Parathyroid adenoma (tissue), 2 donors: ENCODE measurements at regions not wholly inside any gene's neighbourhood (a gene's known extent, or its start where the extent isn't known, plus 50 kb on each side); places are given as distances from the start of the nearest gene placed in this dataset.

Experiments used
- H2AFZ ChIP-seq: fragments of 300-600 bp; sonication (generic); one replicate; pipeline ENCODE4 v1.7.0; 2017; ENCODE audit warnings: antibody characterized with exemption, mild to moderate bottlenecking
- H3K27ac ChIP-seq: fragments of 300-600 bp; sonication (generic); one replicate; pipeline ENCODE4 v1.7.0; 2017
- H3K27me3 ChIP-seq: fragments of 300-600 bp; sonication (generic); one replicate; pipeline ENCODE4 v1.7.0; 2017; ENCODE audit warnings: low read length; ENCODE audit not compliant: control insufficient read depth, insufficient read depth
- H3K36me3 ChIP-seq: fragments of 300-600 bp; sonication (generic); one replicate; pipeline ENCODE4 v1.7.0; 2017; ENCODE audit warnings: low read length; ENCODE audit not compliant: control insufficient read depth, insufficient read depth
- H3K4me1 ChIP-seq: fragments of 300-600 bp; sonication (generic); one replicate; pipeline ENCODE4 v1.7.0; 2017; ENCODE audit warnings: control low read depth
- H3K4me2 ChIP-seq: fragments of 300-600 bp; sonication (generic); one replicate; pipeline ENCODE4 v1.7.0; 2017; ENCODE audit warnings: low read length
- H3K4me3 ChIP-seq: fragments of 300-600 bp; sonication (generic); one replicate; pipeline ENCODE4 v1.7.0; 2017; ENCODE audit warnings: low read depth, low read length
- H3K79me2 ChIP-seq: fragments of 300-600 bp; sonication (generic); one replicate; pipeline ENCODE4 v1.7.0; 2017; ENCODE audit warnings: control low read depth
- H3K9ac ChIP-seq: fragments of 300-600 bp; sonication (generic); one replicate; pipeline ENCODE4 v1.7.0; 2017; ENCODE audit warnings: mild to moderate bottlenecking
- H3K9me3 ChIP-seq: fragments of 300-600 bp; sonication (generic); one replicate; pipeline ENCODE4 v1.7.0; 2017; ENCODE audit warnings: low read length; ENCODE audit not compliant: control insufficient read depth
- TF ChIP-seq, protein P1 (sequence below): fragments of 300-600 bp; sonication (generic); IDR thresholded peaks from one replicate; pipeline ENCODE4 v1.7.0; 2017; ENCODE audit warnings: antibody characterized with exemption, mild to moderate bottlenecking
- donor health status: primary hyperparathyroidism.

- H3K36me3 ChIP-seq: no peaks in the 10 kb centered on the region
- H3K4me2 ChIP-seq: no peak overlapping the region
- no peak overlapping the region for H3K4me3 ChIP-seq
- no peak overlapping the region for H3K9ac ChIP-seq
- no peaks in the 10 kb centered on the region for H3K27me3 ChIP-seq
- H3K9me3 ChIP-seq: no peaks in the 10 kb centered on the region
- H3K27ac ChIP-seq: no peak overlapping the region
- TF ChIP-seq, protein P1, sequence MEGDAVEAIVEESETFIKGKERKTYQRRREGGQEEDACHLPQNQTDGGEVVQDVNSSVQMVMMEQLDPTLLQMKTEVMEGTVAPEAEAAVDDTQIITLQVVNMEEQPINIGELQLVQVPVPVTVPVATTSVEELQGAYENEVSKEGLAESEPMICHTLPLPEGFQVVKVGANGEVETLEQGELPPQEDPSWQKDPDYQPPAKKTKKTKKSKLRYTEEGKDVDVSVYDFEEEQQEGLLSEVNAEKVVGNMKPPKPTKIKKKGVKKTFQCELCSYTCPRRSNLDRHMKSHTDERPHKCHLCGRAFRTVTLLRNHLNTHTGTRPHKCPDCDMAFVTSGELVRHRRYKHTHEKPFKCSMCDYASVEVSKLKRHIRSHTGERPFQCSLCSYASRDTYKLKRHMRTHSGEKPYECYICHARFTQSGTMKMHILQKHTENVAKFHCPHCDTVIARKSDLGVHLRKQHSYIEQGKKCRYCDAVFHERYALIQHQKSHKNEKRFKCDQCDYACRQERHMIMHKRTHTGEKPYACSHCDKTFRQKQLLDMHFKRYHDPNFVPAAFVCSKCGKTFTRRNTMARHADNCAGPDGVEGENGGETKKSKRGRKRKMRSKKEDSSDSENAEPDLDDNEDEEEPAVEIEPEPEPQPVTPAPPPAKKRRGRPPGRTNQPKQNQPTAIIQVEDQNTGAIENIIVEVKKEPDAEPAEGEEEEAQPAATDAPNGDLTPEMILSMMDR: no peak
- H2AFZ ChIP-seq: no peak overlapping the region
- H3K79me2 ChIP-seq: no peaks in the 10 kb centered on the region
- H3K4me1 ChIP-seq: peaks cover 20% of the 10 kb centered on the region
Measured at GRCh38 chr16:82329504-82330192, 159.6 kb upstream of the MPHOSPH6 start.

DNA sequence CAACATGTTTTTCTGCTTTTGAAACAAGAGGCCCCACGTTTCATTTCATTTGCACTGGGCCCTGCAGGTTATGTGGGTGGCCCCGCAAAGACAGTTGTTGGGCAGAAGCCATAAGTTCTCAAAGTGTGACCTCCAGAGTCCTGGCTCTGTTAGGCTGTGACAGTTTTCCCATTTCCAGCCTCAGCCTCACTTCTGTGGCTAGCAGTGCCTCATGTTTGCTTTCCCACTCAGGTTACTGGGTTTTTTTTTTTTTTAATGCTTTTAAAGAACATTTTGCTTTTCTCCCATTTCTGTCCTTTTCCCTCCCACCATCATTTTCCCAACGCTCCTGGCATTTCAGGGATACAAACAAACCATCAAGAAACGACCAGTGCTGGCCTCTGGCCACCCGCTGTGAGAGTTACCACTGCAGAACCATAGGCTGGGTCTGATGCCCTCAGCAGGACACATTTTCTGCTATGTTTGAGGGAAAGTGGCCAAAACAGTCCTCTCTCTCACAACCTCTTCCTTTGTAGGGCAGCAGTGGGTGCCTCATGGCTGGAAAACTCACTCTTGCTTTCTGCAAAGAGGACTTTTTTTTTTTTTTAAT, 159.0 kb upstream of the MPHOSPH6 start:
- Histone ChIP-seq H3K36me3 (no peaks in the 10 kb centered on the region), H3K27me3 (no peaks in the 10 kb centered on the region), H3K9me3 (no peaks in the 10 kb centered on the region), H3K4me2 (no peak overlapping the region), H2AFZ (no peak overlapping the region), H3K4me1 (peaks cover 20% of the 10 kb centered on the region), H3K4me3 (no peak overlapping the region), H3K27ac (no peak overlapping the region), H3K9ac (no peak overlapping the region), H3K79me2 (no peaks in the 10 kb centered on the region)
- TF ChIP-seq, protein P1: no peak

DNA sequence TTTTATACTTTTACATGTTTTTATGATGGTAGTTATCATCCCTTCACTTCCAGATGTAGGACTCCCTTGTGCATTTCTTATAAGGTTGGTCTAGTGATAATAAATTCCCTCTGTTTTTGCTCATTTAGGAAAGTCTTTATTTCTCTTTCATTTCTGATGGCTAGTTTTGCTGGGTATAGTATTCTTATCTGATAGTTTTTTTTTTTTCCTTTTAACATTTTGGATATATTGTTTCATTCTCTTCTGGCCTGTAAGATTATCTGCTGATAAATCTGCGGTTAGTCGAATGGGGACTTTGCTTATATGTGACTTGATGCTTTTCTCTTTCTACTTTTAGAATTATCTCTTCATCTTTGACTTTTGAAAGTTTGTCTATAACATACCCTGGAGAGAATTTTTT, 153.1 kb upstream of the MPHOSPH6 start:
- Histone ChIP-seq H2AFZ (no peak overlapping the region), H3K4me3 (no peak overlapping the region)

GRCh38 chr16:82322177-82322576, 152.2 kb upstream of the MPHOSPH6 start:
- Histone ChIP-seq H3K36me3 (no peaks in the 10 kb centered on the region), H2AFZ (no peak overlapping the region), H3K4me1 (no peaks in the 10 kb centered on the region), H3K79me2 (no peaks in the 10 kb centered on the region), H3K9ac (no peak overlapping the region), H3K27ac (no peak overlapping the region), H3K9me3 (peaks cover 3% of the 10 kb centered on the region), H3K4me3 (no peak overlapping the region), H3K27me3 (no peaks in the 10 kb centered on the region), H3K4me2 (no peak overlapping the region)
- TF ChIP-seq, protein P1: no peak

More for the DNA sequence above, 153.1 kb upstream of the MPHOSPH6 start:
- Histone ChIP-seq H3K27ac (no peak overlapping the region), H3K4me1 (peaks cover 3% of the 10 kb centered on the region), H3K27me3 (no peaks in the 10 kb centered on the region), H3K36me3 (no peaks in the 10 kb centered on the region), H3K9ac (no peak overlapping the region), H3K4me2 (no peak overlapping the region), H3K79me2 (no peaks in the 10 kb centered on the region), H3K9me3 (peaks cover 3% of the 10 kb centered on the region)
- TF ChIP-seq, protein P1: no peak

- no peaks in the 10 kb centered on the region for H3K4me1 ChIP-seq
- no peak overlapping the region for H2AFZ ChIP-seq
- H3K9me3 ChIP-seq: peaks cover 3% of the 10 kb centered on the region
- H3K4me3 ChIP-seq: no peak overlapping the region
- no peak overlapping the region for H3K9ac ChIP-seq
- H3K79me2 ChIP-seq: no peaks in the 10 kb centered on the region
- TF ChIP-seq, protein P1: no peak
- no peaks in the 10 kb centered on the region for H3K36me3 ChIP-seq
- no peak overlapping the region for H3K27ac ChIP-seq
- no peak overlapping the region for H3K4me2 ChIP-seq
- no peaks in the 10 kb centered on the region for H3K27me3 ChIP-seq
Measured at GRCh38 chr16:82319038-82319437, 149.0 kb upstream of the MPHOSPH6 start.
